ENCODE measurements at regions not wholly inside any gene's neighbourhood (a gene's known extent, or its start where the extent isn't known, plus 50 kb on each side); places are given as distances from the start of the nearest gene placed in this dataset.

- H3K9me3 ChIP-seq (ENCODE audit: insufficient read depth, low read length), result no peaks in the 10 kb centered on the region
- no peak overlapping the region for H3K9ac ChIP-seq (ENCODE audit: low read length)
- H2AFZ ChIP-seq (ENCODE audit: low read depth, low read length, severe bottlenecking), result no peak overlapping the region
- H3F3A ChIP-seq (ENCODE audit: insufficient read depth), result no peaks in the 10 kb centered on the region
- H3K27ac ChIP-seq (ENCODE audit: low read depth, low read length), result no peak overlapping the region
- H3K27me3 ChIP-seq (ENCODE audit: low read length), result no peaks in the 10 kb centered on the region
- H4K20me1 ChIP-seq (ENCODE audit: low read depth, low read length), result no peaks in the 10 kb centered on the region
- no peak overlapping the region for H3K4me3 ChIP-seq (ENCODE audit: insufficient read depth, low read length, poor library complexity, severe bottlenecking)
- H3K4me2 ChIP-seq (ENCODE audit: low read depth, low read length, poor library complexity, severe bottlenecking), result no peak overlapping the region
- H3K36me3 ChIP-seq (ENCODE audit: low read length), result no peaks in the 10 kb centered on the region
- H3K9me2 ChIP-seq (replicated peaks; ENCODE audit: insufficient read depth, low read length), result no peaks in the 10 kb centered on the region
- H3K79me2 ChIP-seq (ENCODE audit: insufficient read depth, low read length), result no peaks in the 10 kb centered on the region
- no peak for TF ChIP-seq EZH2phosphoT487 (conservative IDR thresholded peaks at IDR 0.05; ENCODE audit: low read length)
- TF ChIP-seq, protein P1, sequence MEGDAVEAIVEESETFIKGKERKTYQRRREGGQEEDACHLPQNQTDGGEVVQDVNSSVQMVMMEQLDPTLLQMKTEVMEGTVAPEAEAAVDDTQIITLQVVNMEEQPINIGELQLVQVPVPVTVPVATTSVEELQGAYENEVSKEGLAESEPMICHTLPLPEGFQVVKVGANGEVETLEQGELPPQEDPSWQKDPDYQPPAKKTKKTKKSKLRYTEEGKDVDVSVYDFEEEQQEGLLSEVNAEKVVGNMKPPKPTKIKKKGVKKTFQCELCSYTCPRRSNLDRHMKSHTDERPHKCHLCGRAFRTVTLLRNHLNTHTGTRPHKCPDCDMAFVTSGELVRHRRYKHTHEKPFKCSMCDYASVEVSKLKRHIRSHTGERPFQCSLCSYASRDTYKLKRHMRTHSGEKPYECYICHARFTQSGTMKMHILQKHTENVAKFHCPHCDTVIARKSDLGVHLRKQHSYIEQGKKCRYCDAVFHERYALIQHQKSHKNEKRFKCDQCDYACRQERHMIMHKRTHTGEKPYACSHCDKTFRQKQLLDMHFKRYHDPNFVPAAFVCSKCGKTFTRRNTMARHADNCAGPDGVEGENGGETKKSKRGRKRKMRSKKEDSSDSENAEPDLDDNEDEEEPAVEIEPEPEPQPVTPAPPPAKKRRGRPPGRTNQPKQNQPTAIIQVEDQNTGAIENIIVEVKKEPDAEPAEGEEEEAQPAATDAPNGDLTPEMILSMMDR (IDR thresholded peaks at IDR 0.05; ENCODE audit: insufficient read depth, low read length, poor library complexity, severe bottlenecking), result no peak
Measured at GRCh38 chr21:28110074-28110473, 882.6 kb downstream of the LTN1 start.

GRCh38 chr21:28106370-28106890 is 886.2 kb downstream of the LTN1 start:
- no peak overlapping the region for H3K27ac ChIP-seq (ENCODE audit: low read depth, low read length)
- H3K9ac ChIP-seq (ENCODE audit: low read length), result no peak overlapping the region
- H3K27me3 ChIP-seq (ENCODE audit: low read length), result no peaks in the 10 kb centered on the region
- TF ChIP-seq EZH2phosphoT487 (conservative IDR thresholded peaks at IDR 0.05; ENCODE audit: low read length), result no peak
- TF ChIP-seq, protein P1 (IDR thresholded peaks at IDR 0.05; ENCODE audit: insufficient read depth, low read length, poor library complexity, severe bottlenecking), result no peak
- H3F3A ChIP-seq (ENCODE audit: insufficient read depth), result no peaks in the 10 kb centered on the region
- no peak overlapping the region for H3K4me3 ChIP-seq (ENCODE audit: insufficient read depth, low read length, poor library complexity, severe bottlenecking)
- no peaks in the 10 kb centered on the region for H3K36me3 ChIP-seq (ENCODE audit: low read length)
- H4K20me1 ChIP-seq (ENCODE audit: low read depth, low read length), result no peaks in the 10 kb centered on the region
- H3K79me2 ChIP-seq (ENCODE audit: insufficient read depth, low read length), result no peaks in the 10 kb centered on the region
- no peaks in the 10 kb centered on the region for H3K9me3 ChIP-seq (ENCODE audit: insufficient read depth, low read length)
- H3K4me2 ChIP-seq (ENCODE audit: low read depth, low read length, poor library complexity, severe bottlenecking), result no peak overlapping the region
- no peak overlapping the region for H2AFZ ChIP-seq (ENCODE audit: low read depth, low read length, severe bottlenecking)
- H3K9me2 ChIP-seq (replicated peaks; ENCODE audit: insufficient read depth, low read length), result no peaks in the 10 kb centered on the region

DNA sequence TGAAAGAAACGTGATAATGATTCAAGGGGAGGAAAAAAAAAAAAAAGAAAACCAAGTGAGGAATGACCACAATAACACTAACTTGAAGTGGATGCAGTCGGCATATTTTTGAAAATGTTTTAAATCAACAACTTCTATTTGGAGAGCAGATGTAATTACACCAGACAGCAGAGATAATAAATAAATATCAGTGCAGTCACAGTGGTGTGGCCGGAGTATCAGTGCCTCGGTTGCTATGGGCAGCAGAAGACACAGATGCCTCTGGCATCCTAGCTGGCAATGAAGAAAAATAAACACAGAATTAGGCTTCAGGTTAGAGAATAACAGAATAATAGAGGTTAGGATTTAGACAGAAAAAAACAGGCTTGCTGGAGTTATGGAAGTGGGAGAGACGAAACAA is 888.3 kb downstream of the LTN1 start:
- H3K9me3 ChIP-seq (ENCODE audit: insufficient read depth, low read length), result no peaks in the 10 kb centered on the region
- no peak overlapping the region for H3K9ac ChIP-seq (ENCODE audit: low read length)
- no peaks in the 10 kb centered on the region for H3K9me2 ChIP-seq (replicated peaks; ENCODE audit: insufficient read depth, low read length)
- H2AFZ ChIP-seq (ENCODE audit: low read depth, low read length, severe bottlenecking), result no peak overlapping the region
- H3K27me3 ChIP-seq (ENCODE audit: low read length), result no peaks in the 10 kb centered on the region
- H3K27ac ChIP-seq (ENCODE audit: low read depth, low read length), result no peak overlapping the region
- H3K4me3 ChIP-seq (ENCODE audit: insufficient read depth, low read length, poor library complexity, severe bottlenecking), result no peak overlapping the region
- TF ChIP-seq, protein P1 (IDR thresholded peaks at IDR 0.05; ENCODE audit: insufficient read depth, low read length, poor library complexity, severe bottlenecking), result no peak
- TF ChIP-seq EZH2phosphoT487 (conservative IDR thresholded peaks at IDR 0.05; ENCODE audit: low read length), result no peak
- no peaks in the 10 kb centered on the region for H3K36me3 ChIP-seq (ENCODE audit: low read length)
- H3F3A ChIP-seq (ENCODE audit: insufficient read depth), result no peaks in the 10 kb centered on the region
- no peak overlapping the region for H3K4me2 ChIP-seq (ENCODE audit: low read depth, low read length, poor library complexity, severe bottlenecking)
- no peaks in the 10 kb centered on the region for H3K79me2 ChIP-seq (ENCODE audit: insufficient read depth, low read length)
- H4K20me1 ChIP-seq (ENCODE audit: low read depth, low read length), result no peaks in the 10 kb centered on the region
